Stimulated activated naive CD8-positive, alpha-beta T cell treated with anti-CD3 and anti-CD28 coated beads, Interleukin-15, amount 100 ng/mL, for 72 hours (primary cell): ENCODE measurements at regions not wholly inside any gene's neighbourhood (a gene's known extent, or its start where the extent isn't known, plus 50 kb on each side); places are given as distances from the start of the nearest gene placed in this dataset.
"Not testable (repeated sequence)": the region's sequence is repeated elsewhere in the genome, so short reads cannot be mapped to it uniquely, and the experiment has no call there.

ENCODE experiments used
- ATAC-seq: fragments of 150-1000 bp; cut with Tn5 transposase; 2 replicates; pipeline ENCODE4 v1.10.0; 2021; ENCODE audit warnings: mild to moderate bottlenecking, moderate library complexity
- DNase-seq, 2 donors: peaks; one replicate each; pipeline ENCODE4 v3.0.0; 2021 to 2022
- H3K27ac Mint-ChIP-seq, 2 donors: one replicate each; pipeline ENCODE4 v1.8.0; 2022; ENCODE audit warnings: mild to moderate bottlenecking in 2 of 2, mixed read lengths in 2 of 2, moderate library complexity in 2 of 2
- H3K27me3 Mint-ChIP-seq: one replicate; pipeline ENCODE4 v1.8.0; 2022; ENCODE audit warnings: mixed read lengths
- H3K4me1 Mint-ChIP-seq: one replicate; pipeline ENCODE4 v1.8.0; 2022; ENCODE audit warnings: mild to moderate bottlenecking, mixed read lengths
- H3K4me3 Mint-ChIP-seq, 2 donors: one replicate each; pipeline ENCODE4 v1.8.0; 2022; ENCODE audit warnings: mild to moderate bottlenecking in 2 of 2, mixed read lengths in 2 of 2, moderate library complexity in 1 of 2
- H3K9me3 Mint-ChIP-seq, 2 donors: one replicate each; pipeline ENCODE4 v1.8.0; 2022; ENCODE audit warnings: mixed read lengths in 2 of 2

- H3K27me3 Mint-ChIP-seq: peaks cover 24% of the 10 kb centered on the region
- no peak for DNase-seq
- H3K4me1 Mint-ChIP-seq: no peaks in the 10 kb centered on the region
Observed at GRCh38 chr9:73073337-73074175, 78.1 kb upstream of the ANXA1 start.

GRCh38 chr9:73067074-73067473 lies 84.6 kb upstream of the ANXA1 start:
- Mint-ChIP-seq H3K4me3 (no peak overlapping the region), H3K27me3 (peaks cover 24% of the 10 kb centered on the region), H3K9me3 (no peaks in the 10 kb centered on the region), H3K4me1 (no peaks in the 10 kb centered on the region), H3K27ac (no peak overlapping the region)
- ATAC-seq (no peak), DNase-seq (no peak)

More at GRCh38 chr9:73073337-73074175, 78.1 kb upstream of the ANXA1 start:
- H3K4me3 Mint-ChIP-seq: no peak overlapping the region
- no peak overlapping the region for H3K27ac Mint-ChIP-seq
- ATAC-seq: no peak
- no peaks in the 10 kb centered on the region for H3K9me3 Mint-ChIP-seq

- peaks cover 12% of the 10 kb centered on the region for H3K27me3 Mint-ChIP-seq
- ATAC-seq: no peak
- no peak for DNase-seq
- no peaks in the 10 kb centered on the region for H3K9me3 Mint-ChIP-seq
- no peak overlapping the region for H3K4me3 Mint-ChIP-seq
- H3K27ac Mint-ChIP-seq: peak overlapping the region in 1 of 2 donors; percentile 66
- H3K4me1 Mint-ChIP-seq: no peaks in the 10 kb centered on the region
Observed at GRCh38 chr9:73065439-73065838, 86.2 kb upstream of the ANXA1 start.

GRCh38 chr9:73064315-73064714 lies 87.3 kb upstream of the ANXA1 start:
- H3K4me1 Mint-ChIP-seq: no peaks in the 10 kb centered on the region
- DNase-seq (no peak), ATAC-seq (no peak)
- H3K27ac Mint-ChIP-seq: no peak overlapping the region
- H3K27me3 Mint-ChIP-seq: peaks cover 12% of the 10 kb centered on the region
- no peaks in the 10 kb centered on the region for H3K9me3 Mint-ChIP-seq
- H3K4me3 Mint-ChIP-seq: no peak overlapping the region

DNA sequence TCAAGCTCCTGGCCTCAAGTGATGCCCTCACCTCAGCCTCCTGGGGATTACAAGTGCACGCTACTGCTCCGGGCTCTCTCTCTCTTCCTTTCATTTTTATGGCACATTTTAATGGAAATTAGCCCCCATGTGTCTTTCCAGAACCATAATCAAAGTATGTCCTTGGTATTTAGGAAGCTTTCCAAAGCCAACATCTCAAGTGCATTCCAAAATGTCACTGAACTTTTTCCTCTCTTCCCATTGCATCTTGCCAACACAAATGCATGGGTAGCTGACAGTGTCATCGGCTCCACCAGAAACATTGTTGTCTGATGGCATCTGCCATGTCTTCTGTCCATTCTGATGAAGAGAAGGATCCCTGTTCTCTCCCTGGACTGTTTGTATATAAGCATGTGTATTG lies 90.5 kb upstream of the ANXA1 start:
- H3K4me3 Mint-ChIP-seq: no peak overlapping the region
- ATAC-seq (no peak), DNase-seq (no peak)
- H3K27ac Mint-ChIP-seq: no peak overlapping the region
- H3K27me3 Mint-ChIP-seq: no peaks in the 10 kb centered on the region
- no peaks in the 10 kb centered on the region for H3K4me1 Mint-ChIP-seq
- no peaks in the 10 kb centered on the region for H3K9me3 Mint-ChIP-seq

GRCh38 chr9:73059247-73059646 lies 92.4 kb upstream of the ANXA1 start:
- Mint-ChIP-seq H3K27me3 (no peaks in the 10 kb centered on the region), H3K4me3 (no peak overlapping the region), H3K9me3 (no peaks in the 10 kb centered on the region), H3K27ac (no peak overlapping the region), H3K4me1 (no peaks in the 10 kb centered on the region)
- DNase-seq (no peak), ATAC-seq (no peak)

- peaks cover 6% of the 10 kb centered on the region for H3K27me3 Mint-ChIP-seq
- no peak for ATAC-seq
- no peak overlapping the region for H3K27ac Mint-ChIP-seq
- no peak for DNase-seq
- no peaks in the 10 kb centered on the region for H3K9me3 Mint-ChIP-seq
- no peak overlapping the region for H3K4me3 Mint-ChIP-seq
- no peaks in the 10 kb centered on the region for H3K4me1 Mint-ChIP-seq
Observed at GRCh38 chr9:73056245-73056644, 95.4 kb upstream of the ANXA1 start.

DNA sequence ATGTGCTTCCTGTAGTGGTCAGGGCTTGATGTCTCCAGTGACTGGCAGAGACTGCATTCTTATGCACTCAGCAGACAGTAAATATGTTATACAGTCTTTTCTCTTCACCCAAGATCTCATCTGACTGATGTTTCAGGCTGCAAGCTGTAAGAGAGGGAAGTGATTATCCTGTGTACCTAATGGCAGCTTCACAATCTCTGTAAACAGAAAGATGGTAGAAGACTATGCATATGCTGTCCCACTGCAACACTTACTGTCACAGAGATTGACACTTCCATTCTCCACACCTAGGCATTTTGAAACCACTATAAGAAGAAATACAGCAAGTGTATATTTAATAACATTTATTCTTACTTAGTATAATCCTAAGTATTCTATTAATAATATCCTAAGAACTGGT lies 97.6 kb upstream of the ANXA1 start:
- ATAC-seq: no peak
- no peak overlapping the region for H3K4me3 Mint-ChIP-seq
- DNase-seq: no peak
- no peaks in the 10 kb centered on the region for H3K4me1 Mint-ChIP-seq
- H3K27me3 Mint-ChIP-seq: peaks cover 6% of the 10 kb centered on the region
- no peak overlapping the region for H3K27ac Mint-ChIP-seq
- no peaks in the 10 kb centered on the region for H3K9me3 Mint-ChIP-seq

DNA sequence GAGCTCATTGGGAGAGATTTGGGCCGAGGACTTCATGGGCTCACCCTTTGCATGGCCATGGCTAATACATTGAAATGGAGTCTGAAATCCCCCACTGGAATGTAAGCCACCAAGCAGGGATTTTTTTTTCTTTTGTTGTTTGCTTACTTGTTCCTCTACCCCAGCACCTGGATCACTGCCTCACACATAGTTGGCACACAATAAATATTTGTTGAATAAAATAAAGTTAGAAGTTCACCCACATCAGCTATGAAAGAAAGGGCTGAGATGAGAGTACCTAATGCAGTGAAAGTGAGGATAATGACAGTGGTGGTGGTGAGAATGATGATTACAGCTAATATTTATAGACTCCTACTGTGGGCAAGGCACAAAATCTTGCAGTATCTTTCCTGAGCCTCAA lies 98.1 kb upstream of the ANXA1 start:
- ATAC-seq (no peak), DNase-seq (no peak)
- Mint-ChIP-seq H3K4me3 (no peak overlapping the region), H3K27ac (no peak overlapping the region), H3K4me1 (no peaks in the 10 kb centered on the region), H3K27me3 (peaks cover 6% of the 10 kb centered on the region), H3K9me3 (no peaks in the 10 kb centered on the region)

DNA sequence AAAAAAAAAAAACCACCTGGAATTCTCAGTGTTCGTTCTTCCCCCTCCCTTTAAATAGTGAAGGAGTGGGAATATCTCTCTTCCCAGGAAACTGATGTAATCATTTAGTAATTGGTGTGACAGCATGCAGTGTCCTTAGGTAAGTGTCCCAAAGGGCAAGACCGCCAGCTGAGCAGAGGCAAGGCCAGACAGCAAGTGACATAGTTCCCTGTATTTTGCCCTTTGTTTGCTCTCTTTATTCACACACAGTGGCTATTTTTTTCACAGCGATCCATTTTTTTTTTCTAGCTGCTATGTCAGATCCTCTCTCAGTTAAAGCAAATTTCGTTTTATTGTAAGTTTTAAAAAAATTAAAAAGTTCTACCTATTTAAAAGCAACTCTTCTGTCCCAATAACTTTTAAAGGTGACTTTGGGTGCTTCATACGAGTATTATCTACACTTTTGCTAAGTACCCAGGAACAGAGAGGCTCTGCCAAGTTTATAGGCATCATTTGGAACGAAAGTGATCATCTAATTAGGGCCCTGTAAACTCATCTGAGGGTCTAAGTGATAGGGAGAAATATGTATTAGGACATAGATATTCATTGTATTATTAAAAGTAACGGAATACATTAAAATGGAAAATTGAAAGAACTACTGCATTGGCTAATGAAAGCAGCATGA lies 98.2 kb upstream of the ALDH1A1 start:
- H3K27me3 Mint-ChIP-seq: peaks cover 6% of the 10 kb centered on the region
- H3K27ac Mint-ChIP-seq: no peak overlapping the region
- DNase-seq (no peak), ATAC-seq (no peak)
- H3K4me3 Mint-ChIP-seq: no peak overlapping the region
- H3K9me3 Mint-ChIP-seq: no peaks in the 10 kb centered on the region
- H3K4me1 Mint-ChIP-seq: no peaks in the 10 kb centered on the region

GRCh38 chr9:73050065-73050816 lies 97.4 kb upstream of the ALDH1A1 start:
- ATAC-seq (no peak), DNase-seq (no peak)
- Mint-ChIP-seq H3K4me1 (no peaks in the 10 kb centered on the region), H3K27me3 (peaks cover 13% of the 10 kb centered on the region), H3K27ac (no peak overlapping the region), H3K9me3 (no peaks in the 10 kb centered on the region), H3K4me3 (no peak overlapping the region)

DNA sequence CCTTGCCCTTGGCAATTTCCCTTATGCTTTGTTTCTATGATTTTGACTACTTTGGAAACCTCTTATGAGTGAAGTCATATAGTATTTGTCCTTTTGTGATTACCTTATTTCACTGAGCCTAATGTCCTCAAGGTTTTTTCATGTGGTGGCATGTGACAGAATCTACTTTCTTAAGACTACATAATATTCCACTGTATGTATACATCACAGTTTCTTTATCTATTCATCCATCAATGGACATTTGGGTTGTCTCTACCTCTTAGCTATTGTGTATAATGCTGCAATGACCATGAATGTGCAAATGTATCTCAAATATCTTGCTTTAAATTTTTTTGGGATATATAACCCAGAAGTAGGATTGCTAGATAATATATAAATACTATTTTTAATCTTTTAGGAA lies 96.4 kb upstream of the ALDH1A1 start:
- Mint-ChIP-seq H3K4me1 (no peaks in the 10 kb centered on the region), H3K9me3 (no peaks in the 10 kb centered on the region), H3K27ac (peak overlapping the region in 1 of 2 donors; percentile 15), H3K4me3 (no peak overlapping the region), H3K27me3 (peaks cover 15% of the 10 kb centered on the region)
- DNase-seq (no peak), ATAC-seq (no peak)

DNA sequence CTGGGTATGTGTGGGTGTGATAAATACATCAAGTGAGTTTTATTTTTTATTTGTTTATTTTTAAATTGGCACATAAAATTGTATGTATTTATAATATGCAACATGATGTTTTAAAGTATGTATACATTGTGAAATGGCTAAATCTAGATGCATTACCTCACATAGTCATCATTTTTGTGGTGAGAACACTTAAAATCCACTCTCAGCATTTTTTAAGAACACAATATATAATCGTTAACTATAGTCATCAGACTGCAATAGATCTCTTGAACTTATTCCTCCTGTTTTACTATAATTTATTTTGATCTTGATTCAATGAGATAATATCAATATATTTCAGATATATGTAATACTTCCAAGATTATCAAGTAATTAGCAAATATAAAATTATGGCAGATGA lies 93.9 kb upstream of the ALDH1A1 start:
- H3K9me3 Mint-ChIP-seq: no peaks in the 10 kb centered on the region
- H3K27ac Mint-ChIP-seq: no peak overlapping the region
- H3K4me1 Mint-ChIP-seq: no peaks in the 10 kb centered on the region
- H3K27me3 Mint-ChIP-seq: peaks cover 9% of the 10 kb centered on the region
- no peak for ATAC-seq
- no peak for DNase-seq
- no peak overlapping the region for H3K4me3 Mint-ChIP-seq

- H3K4me3 Mint-ChIP-seq, ATAC-seq, H3K4me1 Mint-ChIP-seq, DNase-seq, H3K27me3 Mint-ChIP-seq, H3K27ac Mint-ChIP-seq, H3K9me3 Mint-ChIP-seq: not testable (repeated sequence)
Observed at GRCh38 chr9:73044776-73045175, 91.9 kb upstream of the ALDH1A1 start.

GRCh38 chr9:73042155-73042554 lies 89.3 kb upstream of the ALDH1A1 start:
- H3K4me1 Mint-ChIP-seq: no peaks in the 10 kb centered on the region
- ATAC-seq (no peak), DNase-seq (no peak)
- peaks cover 23% of the 10 kb centered on the region for H3K27me3 Mint-ChIP-seq
- no peak overlapping the region for H3K4me3 Mint-ChIP-seq
- H3K27ac Mint-ChIP-seq: no peak overlapping the region
- H3K9me3 Mint-ChIP-seq: no peaks in the 10 kb centered on the region
